Spleen (tissue), 7 donors: ENCODE measurements at regions not wholly inside any gene's neighbourhood (a gene's known extent, or its start where the extent isn't known, plus 50 kb on each side); places are given as distances from the start of the nearest gene placed in this dataset.

Experiments used
- CTCF ChIP-seq, 11 experiments: fragments of 200-600 bp in 7 of 11; fragments of 450-650 bp in 4 of 11; sonication (generic) in 4 of 11; IDR thresholded peaks in 8 of 11; conservative IDR thresholded peaks in 3 of 11; 1 replicate in 7 of 11; 2 replicates in 4 of 11; pipeline versions ENCODE4 v1.4.0 to v1.8.0; 2016 to 2021; ENCODE audit warnings: antibody characterized with exemption in 11 of 11, inconsistent platforms in 4 of 11, mild to moderate bottlenecking in 1 of 11
- POLR2A ChIP-seq, 3 donors: fragments of 450-650 bp; IDR thresholded peaks; one replicate each; pipeline ENCODE4 v1.5.1; 2017; ENCODE audit warnings: antibody characterized with exemption in 3 of 3, mild to moderate bottlenecking in 1 of 3
- POLR2AphosphoS5 ChIP-seq, 3 donors: sonication (generic); formaldehyde crosslinking; IDR thresholded peaks; one replicate each; pipeline ENCODE4 v1.5.1; 2017; ENCODE audit warnings: antibody characterized with exemption in 3 of 3
- donor health status: DM: no; HTN: no; CAD: no; lungs with moderate emphysema.
- donor health status: DM: no; HTN: no; CAD: no.
- donor health status: DM: no; HTN: no; CAD: no.

DNA sequence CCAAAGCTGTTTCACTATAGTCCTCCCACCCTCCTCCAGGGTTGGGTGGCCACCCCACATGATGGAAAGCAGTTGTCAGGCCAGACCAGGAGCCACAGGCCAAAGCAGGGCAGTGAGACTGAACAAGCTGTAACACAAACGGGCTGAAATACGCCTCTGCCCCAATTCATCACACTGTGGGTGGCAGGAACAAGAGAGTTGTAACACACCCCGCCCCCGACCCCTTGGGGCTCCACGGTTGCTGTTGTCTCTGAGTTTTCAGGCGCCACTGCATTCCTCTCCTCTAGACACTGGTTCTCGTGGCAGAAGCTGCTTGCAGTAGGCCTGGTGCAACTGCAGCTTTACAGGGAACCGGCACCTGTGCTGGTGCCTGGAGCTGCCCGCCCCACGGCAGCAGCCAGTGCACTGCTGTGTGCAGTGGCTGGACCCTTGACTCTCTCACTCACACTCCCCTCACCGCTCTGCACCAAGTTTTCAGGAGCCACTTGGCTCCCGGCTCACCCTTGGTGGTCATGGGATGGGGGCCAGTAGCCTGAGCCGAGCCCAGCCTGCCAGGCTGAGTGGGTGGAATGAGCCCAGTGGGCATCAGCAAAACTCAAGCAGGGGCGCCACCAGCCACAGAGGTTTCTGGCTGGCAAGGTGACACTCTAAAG is 1314.5 kb upstream of the MIR17HG start:
- TF ChIP-seq CTCF (IDR thresholded peaks at IDR 0.05 in 8 of 11, conservative IDR thresholded peaks at IDR 0.05 in 3 of 11) (no peak), POLR2A (IDR thresholded peaks at IDR 0.05) (no peak), POLR2AphosphoS5 (IDR thresholded peaks at IDR 0.05) (no peak)
